ENCODE measurements at regions not wholly inside any gene's neighbourhood (a gene's known extent, or its start where the extent isn't known, plus 50 kb on each side); places are given as distances from the start of the nearest gene placed in this dataset.

DNA sequence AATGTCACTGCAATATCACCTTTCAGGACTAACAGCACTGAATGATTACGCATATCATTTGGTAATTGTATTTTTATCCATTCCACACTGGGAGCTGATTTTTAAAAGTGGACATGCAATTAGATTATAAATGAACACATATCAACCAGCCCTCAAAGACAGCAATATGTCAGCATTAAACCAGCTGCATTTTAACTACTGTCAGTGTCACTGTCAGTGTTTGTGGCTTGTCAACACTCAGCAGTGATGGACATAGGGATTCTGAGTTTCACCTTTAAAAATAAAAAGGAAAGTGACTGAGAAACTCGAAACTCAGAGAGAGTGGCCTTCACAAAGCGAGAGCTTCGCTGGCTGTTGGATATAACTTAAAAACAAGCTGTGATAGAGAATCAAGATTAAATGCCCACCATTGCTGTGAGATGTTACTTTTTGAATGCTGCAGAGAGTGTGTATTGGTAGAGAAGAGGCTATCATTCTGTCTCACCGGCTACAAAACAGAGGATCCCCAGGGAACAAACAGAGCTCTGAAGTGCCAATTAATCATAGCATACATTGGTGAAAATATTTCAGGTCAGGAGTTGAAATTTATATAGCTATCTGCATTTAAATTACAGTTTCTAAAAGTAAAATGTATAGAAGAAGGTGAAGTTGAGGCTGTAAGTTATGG lies 635.8 kb downstream of the SQOR start:
- no peak for DNase-seq

DNA sequence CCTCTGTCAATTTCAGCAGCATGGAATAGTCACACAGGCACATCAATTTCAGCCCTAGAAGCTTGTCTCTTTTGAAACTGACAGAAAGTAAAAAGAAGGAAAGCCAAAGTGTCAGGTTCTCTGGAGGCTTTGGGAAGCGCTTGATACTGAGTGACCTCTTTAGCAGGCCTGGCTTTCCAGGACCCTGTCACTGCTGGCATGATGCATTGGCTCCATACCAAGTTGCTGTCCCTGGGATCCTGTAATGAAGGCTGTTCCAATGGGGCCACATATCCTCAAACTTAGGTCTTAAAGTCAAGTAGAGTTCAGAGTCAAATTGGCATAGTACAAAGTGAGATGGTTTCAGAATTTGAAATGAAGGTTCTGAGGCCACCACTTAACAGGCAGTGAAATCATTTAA lies 640.9 kb downstream of the SQOR start:
- DNase-seq, result no peak

DNA sequence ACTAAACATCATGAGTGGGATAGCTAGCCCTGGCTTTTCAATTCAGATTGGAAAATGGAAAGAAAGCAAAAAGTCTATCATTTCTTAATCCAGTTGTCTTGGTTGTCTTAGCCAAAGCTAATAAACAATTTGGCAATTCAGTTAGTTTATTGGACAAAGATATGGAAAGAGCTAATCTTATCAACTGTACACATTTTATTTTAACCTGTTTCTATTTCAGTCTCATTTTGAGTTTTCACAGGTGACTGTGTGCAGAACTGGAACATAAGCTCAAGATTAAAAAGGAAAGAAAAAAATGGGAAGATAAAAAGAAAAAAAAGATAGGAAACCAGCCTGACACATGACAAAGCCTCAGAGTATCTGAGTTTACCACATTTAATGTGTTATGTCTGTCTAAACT lies 642.6 kb downstream of the SQOR start:
- DNase-seq, result no peak

DNA sequence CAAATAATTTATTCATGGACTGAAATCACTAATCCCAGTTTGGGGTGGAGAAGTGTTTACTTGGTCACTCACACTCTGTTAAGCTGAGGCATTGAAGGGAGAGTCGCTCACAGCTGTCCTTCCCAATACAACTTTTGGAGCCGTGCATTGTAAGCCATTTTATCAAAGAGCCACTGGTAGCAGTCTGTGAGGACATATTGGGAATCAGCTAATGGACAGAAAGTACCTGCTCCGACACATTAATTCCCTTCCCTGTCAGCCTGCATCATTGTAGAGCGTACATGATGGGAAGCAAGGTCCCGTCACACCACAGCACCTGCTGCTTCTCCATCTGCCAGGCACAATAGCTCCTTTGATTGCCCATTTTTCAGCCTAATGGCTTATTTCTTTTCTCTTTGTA lies 643.2 kb downstream of the SQOR start:
- no peak for DNase-seq

DNA sequence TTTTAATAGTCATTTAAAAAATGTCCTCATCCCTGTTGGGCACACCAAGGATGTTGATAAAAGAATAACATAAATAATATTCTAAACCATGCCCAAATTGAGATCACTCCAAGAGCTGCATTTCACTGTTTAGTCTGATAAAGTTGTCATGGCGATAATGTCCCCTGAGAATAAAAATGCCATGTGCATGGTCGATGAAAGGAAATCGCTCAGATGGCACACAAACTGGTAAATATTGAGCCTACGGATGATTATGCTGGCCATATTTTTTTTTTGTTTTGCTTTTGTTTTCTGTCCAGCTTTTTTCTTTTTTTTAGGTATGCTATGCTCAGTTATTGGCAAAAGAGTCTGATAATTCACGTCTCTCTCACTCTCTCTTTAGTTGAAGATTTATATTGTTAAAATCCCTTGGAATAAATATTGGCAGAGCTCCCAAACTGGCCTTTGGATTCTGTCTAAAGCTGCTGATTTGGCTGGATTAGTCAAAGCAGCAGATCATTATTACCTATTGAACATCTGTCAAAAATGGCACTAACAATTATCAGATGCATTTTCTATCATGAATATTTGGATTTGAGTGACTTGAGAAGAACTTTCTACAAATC lies 643.8 kb downstream of the SQOR start:
- no peak for DNase-seq

DNA sequence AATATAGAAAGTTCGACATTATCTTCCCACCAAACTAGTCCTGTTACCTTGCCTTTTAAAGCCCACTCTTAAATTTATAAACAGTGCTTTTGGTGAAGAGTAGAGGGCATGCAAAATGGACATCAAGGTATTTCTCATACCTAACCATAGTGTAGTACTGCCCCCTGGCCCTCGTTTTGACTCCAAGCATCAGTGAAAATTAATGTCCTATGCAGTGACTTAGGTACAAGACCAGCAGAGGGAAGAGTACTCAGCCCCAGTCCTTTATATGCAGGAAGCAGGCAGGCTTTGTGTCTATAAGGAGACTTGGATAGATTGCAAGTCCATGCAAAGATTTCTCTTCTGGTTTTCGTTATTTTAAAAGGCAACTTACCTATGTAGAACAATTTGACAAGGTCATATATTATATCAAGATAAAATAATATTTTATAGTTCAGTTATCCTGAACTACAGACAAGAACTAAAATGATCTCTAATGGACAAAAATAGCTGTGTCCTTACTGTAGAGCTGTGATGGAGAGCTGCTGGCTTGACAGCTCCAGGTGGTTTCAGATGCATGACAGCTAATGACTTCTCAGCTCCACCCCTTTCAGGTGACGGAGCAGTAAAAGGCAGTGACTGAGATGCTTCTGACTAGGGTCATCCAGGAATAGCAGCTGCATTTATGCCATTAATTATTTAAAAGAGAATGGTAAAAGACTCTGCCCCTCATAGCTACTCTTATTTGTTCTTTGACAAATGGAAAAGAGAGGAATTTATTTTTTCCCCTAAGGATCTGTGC lies 646.1 kb downstream of the SQOR start:
- DNase-seq, result peak; percentile 66

DNA sequence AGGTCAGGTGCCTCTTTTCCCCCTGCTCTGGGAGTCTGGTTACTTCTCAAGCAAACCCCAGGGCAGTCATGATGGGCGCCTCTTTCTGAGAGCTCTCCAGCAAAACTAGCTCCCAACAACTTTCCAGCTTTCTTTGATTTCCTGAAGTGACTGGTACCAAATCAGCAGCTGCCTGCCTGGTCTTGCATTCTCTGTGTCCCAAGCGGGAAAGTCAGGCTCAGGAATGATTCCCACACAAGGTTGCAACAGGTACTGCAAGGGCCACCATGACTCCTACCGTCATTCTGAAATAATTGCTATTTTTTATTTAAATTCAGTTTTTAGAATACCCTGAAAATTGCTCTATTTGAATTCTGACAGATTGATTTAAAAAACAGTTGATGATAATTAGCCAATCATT lies 658.7 kb downstream of the SQOR start:
- no peak for DNase-seq

DNA sequence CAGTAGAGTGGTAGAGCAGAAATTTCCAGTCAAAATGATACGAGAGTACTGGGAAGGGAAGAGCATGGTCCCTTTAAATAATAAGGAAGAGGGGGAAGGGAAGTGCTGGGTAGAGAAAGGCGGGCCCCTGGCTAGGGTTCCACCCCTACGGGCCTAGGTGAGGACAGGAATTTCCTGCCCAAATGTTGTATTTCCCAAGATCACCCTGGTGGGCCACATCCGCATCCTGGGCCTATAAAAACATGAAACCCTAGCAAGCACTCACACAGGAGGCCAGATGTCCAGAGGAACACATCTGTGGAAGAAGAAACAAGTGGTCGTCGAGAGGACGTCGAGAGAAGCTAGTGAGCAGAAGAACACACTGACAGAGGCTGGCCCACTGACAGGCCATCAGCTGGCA lies 661.2 kb downstream of the SQOR start:
- DNase-seq, result no peak

DNA sequence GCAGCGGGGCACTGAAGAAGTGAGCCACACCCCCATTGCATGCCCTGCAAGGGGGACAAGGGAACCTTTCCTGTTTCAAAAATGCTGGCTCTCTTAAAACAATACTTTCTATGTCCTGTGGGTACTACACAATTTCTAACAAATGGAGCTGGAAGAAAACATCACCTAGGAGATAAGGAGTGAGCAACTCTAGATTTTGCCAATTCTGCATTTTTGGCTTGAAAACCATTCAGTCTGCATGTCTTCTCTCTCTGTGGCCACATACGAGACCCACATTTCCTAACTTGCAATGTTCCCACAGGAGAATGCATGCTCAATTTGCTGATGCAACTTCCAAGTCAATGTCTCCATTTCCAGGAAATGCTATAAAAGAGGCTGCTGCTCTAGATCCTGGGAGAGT lies 662.0 kb downstream of the SQOR start:
- no peak for DNase-seq

DNA sequence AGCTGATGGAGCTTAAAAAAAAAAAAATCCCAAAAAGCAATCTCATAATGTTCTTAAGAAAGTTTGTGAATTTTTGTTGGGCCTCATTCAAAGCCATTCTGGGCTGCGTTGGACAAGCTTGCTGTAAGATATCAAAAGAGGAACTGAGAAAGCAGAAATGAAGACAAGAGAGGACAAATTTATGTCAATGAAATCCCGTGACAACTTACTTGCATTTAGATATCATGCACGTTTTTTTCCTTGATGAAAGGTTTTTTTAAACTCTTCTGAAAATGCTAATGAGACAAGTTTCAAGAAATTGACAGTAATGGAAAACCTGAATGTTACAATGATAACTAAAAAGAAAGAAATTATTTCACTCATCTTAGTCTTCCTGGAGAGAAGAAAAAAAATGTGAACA lies 662.9 kb downstream of the SQOR start:
- DNase-seq, result no peak

DNA sequence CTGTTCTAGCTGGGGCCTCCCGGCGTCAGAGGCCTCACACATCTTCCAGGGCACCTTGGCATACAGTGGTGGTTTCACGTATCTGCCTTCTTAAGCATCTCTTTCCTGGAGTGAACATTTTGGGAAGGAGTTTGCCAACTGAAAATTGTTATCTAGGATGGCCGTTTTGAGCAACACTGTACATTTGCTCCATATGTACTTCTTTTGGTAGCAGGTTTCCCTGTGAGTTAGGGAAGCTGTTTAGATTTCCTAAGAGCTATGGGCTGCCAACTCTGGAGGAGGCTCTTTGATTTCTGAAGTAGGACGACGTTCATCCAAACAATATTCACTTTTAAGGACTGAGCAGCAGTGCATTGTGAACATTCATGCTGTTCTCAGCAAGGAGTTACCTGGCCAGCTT lies 665.9 kb downstream of the SQOR start:
- DNase-seq, result no peak

DNA sequence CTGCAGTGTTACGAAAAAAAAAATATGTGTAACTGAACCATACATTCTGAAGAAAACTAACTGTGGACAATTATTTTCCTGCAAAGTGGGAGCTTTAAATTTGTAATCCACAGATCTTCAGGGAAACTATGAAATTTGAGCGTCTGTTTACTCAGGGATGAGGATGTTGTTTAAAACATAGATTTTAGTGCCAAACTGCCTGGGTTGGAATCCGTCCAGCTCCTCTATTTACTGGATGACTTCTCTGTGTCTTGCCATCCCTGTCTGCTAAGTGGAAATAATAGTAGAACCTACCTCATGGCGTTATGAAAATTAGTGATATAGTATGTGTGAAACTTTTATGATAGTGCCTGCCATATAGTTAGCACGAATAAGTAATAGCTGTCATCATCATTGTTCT lies 666.5 kb downstream of the SQOR start:
- no peak for DNase-seq

DNA sequence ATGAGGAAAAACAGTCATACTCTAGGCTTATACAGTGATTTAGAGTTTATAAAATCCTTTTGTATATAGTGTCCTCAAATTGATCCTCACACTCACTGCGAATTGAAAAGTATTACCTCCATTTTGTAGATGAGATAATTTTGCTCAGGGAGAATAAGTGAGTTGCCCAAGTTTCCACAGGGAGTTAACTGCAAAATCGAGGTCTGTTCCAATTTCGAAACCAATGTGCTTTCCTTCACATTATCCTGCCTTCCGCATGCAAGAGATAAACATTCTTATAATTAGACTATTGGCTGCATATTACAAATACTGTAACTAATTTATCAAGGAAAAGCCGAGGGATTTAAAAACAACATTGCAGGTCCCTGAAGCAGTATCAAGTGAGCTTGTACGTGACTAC lies 667.0 kb downstream of the SQOR start:
- DNase-seq, result no peak

DNA sequence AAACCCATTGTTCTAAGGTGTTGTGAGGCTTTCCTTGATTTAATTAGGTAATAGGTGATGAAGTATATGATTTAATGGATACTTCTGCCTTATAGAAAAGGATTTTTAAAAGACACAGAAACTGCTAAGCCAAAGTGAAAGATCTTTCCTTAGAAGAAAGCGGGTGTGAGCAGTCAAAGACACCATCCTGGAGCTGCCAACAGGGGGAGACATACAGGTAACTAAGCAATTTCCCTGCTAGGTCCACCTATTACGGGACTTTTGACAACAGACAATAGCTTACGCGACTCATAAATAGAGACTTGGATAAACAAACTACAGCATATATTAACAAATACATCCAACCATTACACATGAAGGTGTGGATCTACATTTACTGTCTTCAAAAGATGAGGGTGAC lies 669.5 kb downstream of the SQOR start:
- DNase-seq, result no peak

DNA sequence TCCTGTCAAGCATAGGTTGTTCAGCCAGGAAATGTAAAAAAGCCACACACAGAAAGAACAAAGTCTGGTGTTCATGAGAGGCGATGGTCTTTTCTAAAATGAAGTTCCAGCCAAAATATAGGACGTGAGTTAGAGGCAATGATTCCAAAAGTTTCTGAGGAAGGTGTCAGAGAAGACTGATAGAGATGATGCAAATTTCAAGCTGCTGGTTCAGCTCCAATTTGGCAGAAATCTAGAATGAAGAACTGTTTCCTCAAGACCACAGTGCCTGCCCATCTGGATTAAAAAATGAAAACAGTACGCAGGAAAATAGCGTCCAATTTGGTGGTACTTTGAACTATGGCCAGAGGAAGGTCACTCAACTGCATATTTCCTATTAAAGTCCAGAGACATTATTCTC lies 672.9 kb downstream of the SQOR start:
- DNase-seq, result no peak

DNA sequence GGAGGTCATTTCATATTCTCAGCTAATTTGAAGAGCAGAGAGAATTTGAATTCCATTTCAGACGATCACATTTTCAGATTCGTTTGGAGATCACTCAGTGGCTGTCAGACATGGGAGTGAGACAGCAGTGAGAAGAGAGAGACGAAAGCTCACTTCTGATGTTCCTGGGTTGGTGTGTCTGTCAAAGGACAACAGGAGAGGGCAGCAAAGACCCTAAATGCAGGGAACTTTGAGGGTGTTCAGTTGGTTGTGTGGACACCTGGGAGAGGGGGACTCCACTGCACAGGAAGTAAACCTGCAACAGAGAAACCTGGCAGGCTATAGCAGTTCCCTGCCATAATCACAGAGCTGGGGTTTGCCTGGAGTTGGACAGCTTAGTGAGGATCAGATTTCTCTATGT lies 675.1 kb downstream of the SQOR start:
- no peak for DNase-seq

DNA sequence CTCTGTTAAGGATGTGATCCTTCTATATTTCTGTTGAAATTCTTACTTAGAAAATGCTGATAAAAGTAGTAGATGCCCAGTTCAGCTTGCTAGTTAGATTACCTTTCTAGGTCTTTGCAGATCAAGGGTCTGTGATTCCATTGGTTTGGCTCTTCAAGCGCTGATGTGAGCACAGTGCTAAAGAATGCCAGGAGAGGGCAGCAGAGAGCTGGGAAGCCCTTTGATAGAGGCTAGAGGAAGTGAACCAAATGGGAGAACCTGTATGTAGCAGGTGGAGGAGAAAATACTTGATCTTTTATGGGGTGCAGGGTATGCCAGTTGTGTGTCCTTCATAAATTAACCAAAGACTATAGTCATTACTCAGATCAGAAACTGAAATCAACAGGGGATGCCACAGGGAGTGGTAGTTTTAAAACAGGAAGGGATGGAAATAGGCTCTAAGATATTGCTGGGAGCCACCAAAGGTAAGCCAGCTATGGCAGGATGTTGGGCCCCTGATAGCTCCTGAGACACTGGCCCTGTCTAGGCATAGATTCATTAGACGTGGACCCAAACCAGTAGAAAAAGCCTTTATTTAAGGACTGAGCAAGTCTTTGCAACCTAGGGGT lies 677.4 kb downstream of the SQOR start:
- DNase-seq, result peak; percentile 90

DNA sequence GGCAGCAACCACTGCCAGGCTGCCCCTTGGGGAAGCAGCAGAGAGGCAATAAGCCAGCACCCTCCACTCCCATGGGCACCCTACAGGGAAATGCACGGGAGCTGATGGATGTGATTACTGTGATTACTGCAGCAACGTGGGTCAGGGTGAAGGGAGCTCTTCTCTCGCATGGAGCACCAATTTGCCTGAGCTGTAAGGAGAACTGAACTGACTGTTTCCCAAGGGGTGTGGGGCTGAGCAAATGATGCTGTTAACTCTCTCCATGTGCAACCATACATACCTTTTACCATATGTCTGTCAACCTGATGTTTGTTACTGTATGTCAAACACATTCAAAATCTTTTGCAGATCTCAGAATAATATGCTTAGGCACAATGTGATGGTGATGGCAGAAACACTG lies 680.6 kb downstream of the SQOR start:
- no peak for DNase-seq

DNA sequence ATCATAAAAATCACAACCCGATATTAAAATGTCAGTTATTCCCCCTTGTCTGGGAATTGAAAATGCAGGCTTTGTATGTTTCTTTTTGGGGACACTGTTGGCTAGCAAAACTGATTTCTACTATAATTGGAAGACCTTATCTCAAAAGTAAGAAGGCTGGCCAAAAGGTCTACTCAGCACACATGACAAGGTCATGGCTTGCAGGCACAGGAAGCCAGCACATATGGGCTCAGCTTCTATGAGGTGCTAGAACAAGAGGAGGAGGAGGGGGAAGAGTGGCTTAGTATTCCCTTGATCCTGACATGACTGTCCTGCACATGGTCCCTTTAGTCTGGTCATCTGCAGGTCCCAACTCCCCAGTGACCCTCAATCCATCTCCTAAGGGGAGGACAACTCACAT lies 681.2 kb downstream of the SQOR start:
- no peak for DNase-seq

DNA sequence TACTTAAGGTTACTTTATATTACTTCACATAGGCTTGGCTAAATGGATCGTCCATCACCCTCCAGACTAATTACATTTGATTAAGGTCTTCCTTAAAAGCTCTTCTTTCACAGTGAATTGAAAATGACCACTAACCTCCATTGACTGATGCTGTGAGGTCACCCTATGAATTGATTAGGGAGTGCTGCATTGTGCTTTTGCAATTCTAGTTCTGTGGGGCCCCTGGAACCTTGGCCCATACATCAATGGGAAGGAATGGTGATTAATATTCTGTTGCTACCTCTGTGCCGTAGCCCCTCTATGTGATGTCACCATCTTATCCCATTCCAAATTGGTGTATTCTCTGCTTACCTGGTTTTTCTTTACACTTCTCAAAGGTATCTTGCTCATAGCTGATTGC lies 682.2 kb downstream of the SQOR start:
- DNase-seq, result no peak

DNA sequence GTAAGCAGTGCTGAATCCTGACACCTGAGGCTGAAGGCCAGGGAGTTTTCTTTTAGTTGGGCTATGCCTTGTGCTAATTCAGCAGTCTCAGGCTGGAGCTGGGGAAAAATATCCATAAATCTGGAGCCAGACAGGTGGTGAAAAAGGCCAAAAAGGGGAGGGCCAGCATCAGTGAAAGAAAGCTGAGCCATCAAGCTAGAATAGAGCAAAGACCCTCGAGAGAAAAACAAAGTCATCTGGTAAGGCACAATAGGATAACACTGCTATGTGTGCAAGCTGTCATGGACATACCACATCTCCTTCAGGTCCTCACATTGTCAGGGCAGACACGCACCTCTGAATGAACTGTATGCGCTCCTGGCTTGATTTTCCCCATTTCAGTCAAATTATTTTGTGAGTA lies 687.9 kb downstream of the SQOR start:
- DNase-seq, result no peak

DNA sequence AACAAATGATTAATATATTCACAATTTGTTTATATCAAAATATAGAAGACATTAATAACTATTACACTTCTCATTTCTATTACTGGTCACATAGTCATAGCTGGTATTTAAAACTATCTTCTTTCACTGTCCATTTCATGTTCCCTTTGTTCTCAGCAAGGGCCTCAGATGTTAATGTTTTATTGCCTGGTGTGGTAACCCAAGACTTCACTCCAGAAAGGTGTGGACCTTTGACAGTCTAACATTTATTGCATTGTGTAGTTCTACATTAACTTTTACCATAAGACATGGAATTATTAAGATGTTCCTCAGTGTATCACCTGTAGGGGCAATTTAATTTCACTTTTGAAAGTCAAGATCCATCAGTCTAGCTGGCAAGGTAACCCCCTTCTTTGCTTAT lies 691.3 kb downstream of the SQOR start:
- DNase-seq, result no peak

DNA sequence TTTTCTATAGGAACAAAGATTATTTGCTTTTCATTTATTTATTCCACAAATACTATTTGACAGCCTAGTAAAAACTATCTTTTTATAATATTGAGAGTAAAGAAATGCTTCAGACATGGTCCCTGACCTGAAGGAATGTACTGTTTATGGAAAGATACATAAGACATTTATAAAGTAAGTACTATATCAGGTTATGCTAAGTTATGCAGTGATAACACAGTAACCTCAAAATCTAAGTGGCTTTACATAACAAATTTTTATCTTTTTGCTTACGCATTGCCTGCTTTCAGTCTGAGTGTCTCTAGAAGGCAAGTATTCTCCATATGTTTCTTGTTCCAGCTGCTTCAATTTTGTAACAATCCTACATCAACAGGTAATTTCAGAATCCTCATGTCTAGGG lies 694.0 kb downstream of the SQOR start:
- DNase-seq, result no peak

DNA sequence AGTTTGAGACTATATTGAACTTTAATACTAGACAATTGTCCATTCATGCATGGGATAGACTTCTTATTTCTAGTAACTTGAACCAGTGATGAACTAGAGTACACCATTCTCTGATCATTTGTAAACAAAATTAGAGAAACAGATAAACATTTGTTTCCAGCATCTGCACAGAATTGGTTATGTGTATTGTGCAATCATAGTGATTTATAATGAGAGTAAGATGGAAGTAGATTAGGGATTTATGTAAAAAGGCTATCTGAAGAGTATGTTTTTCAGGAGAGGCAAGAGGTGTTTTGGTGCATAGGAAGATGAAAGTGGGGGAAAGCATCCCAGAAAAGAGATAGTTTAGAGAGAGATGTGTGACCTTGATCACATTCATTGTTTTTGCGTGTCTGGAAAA lies 695.0 kb downstream of the SQOR start:
- DNase-seq, result no peak
